Astrocyte (in vitro differentiated cells and primary cell): ENCODE measurements at regions not wholly inside any gene's neighbourhood (a gene's known extent, or its start where the extent isn't known, plus 50 kb on each side); places are given as distances from the start of the nearest gene placed in this dataset.

Experiments
- CTCF ChIP-seq: IDR thresholded peaks from 2 replicates; pipeline ENCODE4 v1.5.1; 2011; ENCODE audit warnings: low read depth, mild to moderate bottlenecking, inconsistent platforms, low read length, moderate library complexity; ENCODE audit not compliant: insufficient read depth
- EZH2 ChIP-seq: IDR thresholded peaks from 2 replicates; pipeline ENCODE4 v1.6.1; 2012; ENCODE audit warnings: mild to moderate bottlenecking, low read length, inconsistent platforms; ENCODE audit not compliant: insufficient read depth

GRCh38 chr18:29491907-29492306 is 1315.0 kb upstream of the CDH2 start:
- TF ChIP-seq CTCF: no peak
- no peak for TF ChIP-seq EZH2
